Astrocyte of the cerebellum (primary cell): ENCODE measurements at regions not wholly inside any gene's neighbourhood (a gene's known extent, or its start where the extent isn't known, plus 50 kb on each side); places are given as distances from the start of the nearest gene placed in this dataset.

Experiments used
- DNase-seq: peaks from one replicate; pipeline ENCODE4 v3.0.0-alpha.2; 2011; ENCODE audit warnings: low read depth
- H3K4me3 ChIP-seq: 2 replicates; pipeline ENCODE4 v1.5.1; 2011; ENCODE audit warnings: mild to moderate bottlenecking, low read depth, low read length, moderate library complexity
- in situ Hi-C: cut with HindIII; loops from 2 replicates; pipeline ENCODE4 v1.10.0; 2017; ENCODE audit warnings: low sequenced_read_pairs
- TF ChIP-seq, protein P1 (sequence below): IDR thresholded peaks from 2 replicates; pipeline ENCODE4 v1.5.1; 2012; ENCODE audit warnings: low read length, low read depth, moderate library complexity, mild to moderate bottlenecking; ENCODE audit errors: missing control alignments

GRCh38 chr2:4695281-4695861 is 992.0 kb downstream of the DCDC2C start:
- in situ Hi-C loops, result no loop called here
- DNase-seq, result no peak
- H3K4me3 ChIP-seq, result no peak overlapping the region
- TF ChIP-seq, protein P1, sequence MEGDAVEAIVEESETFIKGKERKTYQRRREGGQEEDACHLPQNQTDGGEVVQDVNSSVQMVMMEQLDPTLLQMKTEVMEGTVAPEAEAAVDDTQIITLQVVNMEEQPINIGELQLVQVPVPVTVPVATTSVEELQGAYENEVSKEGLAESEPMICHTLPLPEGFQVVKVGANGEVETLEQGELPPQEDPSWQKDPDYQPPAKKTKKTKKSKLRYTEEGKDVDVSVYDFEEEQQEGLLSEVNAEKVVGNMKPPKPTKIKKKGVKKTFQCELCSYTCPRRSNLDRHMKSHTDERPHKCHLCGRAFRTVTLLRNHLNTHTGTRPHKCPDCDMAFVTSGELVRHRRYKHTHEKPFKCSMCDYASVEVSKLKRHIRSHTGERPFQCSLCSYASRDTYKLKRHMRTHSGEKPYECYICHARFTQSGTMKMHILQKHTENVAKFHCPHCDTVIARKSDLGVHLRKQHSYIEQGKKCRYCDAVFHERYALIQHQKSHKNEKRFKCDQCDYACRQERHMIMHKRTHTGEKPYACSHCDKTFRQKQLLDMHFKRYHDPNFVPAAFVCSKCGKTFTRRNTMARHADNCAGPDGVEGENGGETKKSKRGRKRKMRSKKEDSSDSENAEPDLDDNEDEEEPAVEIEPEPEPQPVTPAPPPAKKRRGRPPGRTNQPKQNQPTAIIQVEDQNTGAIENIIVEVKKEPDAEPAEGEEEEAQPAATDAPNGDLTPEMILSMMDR, result no peak

- in situ Hi-C loops, result no loop called here
- TF ChIP-seq, protein P1, result no peak
- DNase-seq, result no peak
- H3K4me3 ChIP-seq, result no peak overlapping the region
Observed at GRCh38 chr2:4715065-4715464, 977.1 kb upstream of the SOX11 start.

- in situ Hi-C loops, result no loop called here
- TF ChIP-seq, protein P1, result no peak
- H3K4me3 ChIP-seq, result no peak overlapping the region
- DNase-seq, result no peak
Observed at GRCh38 chr2:4718777-4719176, 973.4 kb upstream of the SOX11 start.

GRCh38 chr2:4725618-4726017 is 966.6 kb upstream of the SOX11 start:
- DNase-seq, result no peak
- no peak overlapping the region for H3K4me3 ChIP-seq
- TF ChIP-seq, protein P1, result no peak
- in situ Hi-C loops, result no loop called here

DNA sequence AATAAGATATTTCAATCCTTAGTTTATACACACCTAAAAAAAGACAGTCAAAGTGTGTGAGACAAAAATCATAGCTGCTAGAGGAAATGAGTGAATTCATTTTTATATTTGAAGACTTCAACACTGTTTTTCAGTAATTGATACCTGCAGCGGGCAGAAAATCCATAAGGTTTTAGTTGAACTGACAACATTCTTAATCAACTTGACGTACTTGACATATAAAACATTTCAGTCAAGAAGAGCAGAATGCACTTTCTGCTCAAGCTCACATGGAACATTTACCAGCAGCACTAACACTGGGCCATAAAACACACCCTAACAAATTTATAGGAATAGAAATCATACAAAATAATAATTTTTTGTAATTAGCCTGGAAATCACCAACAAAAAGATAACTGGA is 959.6 kb upstream of the SOX11 start:
- no peak for DNase-seq
- in situ Hi-C loops, result no loop called here
- TF ChIP-seq, protein P1, result no peak
- no peak overlapping the region for H3K4me3 ChIP-seq

- no peak overlapping the region for H3K4me3 ChIP-seq
- TF ChIP-seq, protein P1, result no peak
- no peak for DNase-seq
- in situ Hi-C loops, result loop anchor here (5.0 kb wide), 1 partner anchor 58 kb away; no protein-coding TSS in a partner anchor
Observed at GRCh38 chr2:4745056-4745991, 946.9 kb upstream of the SOX11 start.
